ENCODE measurements at regions not wholly inside any gene's neighbourhood (a gene's known extent, or its start where the extent isn't known, plus 50 kb on each side); places are given as distances from the start of the nearest gene placed in this dataset.

- no peak for DNase-seq
Observed at GRCh38 chr9:78812665-78813064, 515.7 kb downstream of the PSAT1 start.

- DNase-seq: no peak
Observed at GRCh38 chr9:78813602-78814180, 516.8 kb downstream of the PSAT1 start.

- no peak for DNase-seq
Observed at GRCh38 chr9:78821126-78821822, 524.3 kb downstream of the PSAT1 start.

- no peak for DNase-seq
Observed at GRCh38 chr9:78826527-78826926, 529.6 kb downstream of the PSAT1 start.

GRCh38 chr9:78828521-78828920 lies 531.6 kb downstream of the PSAT1 start:
- no peak for DNase-seq

- DNase-seq: no peak
Observed at GRCh38 chr9:78830301-78830700, 533.4 kb downstream of the PSAT1 start.

- no peak for DNase-seq
Observed at GRCh38 chr9:78831726-78832125, 534.8 kb downstream of the PSAT1 start.

GRCh38 chr9:78835928-78836450 lies 539.1 kb downstream of the PSAT1 start:
- DNase-seq: no peak

GRCh38 chr9:78839252-78839651 lies 542.3 kb downstream of the PSAT1 start:
- no peak for DNase-seq

- DNase-seq: no peak
Observed at GRCh38 chr9:78848061-78848460, 551.1 kb downstream of the PSAT1 start.

- no peak for DNase-seq
Observed at GRCh38 chr9:78856144-78856543, 559.2 kb downstream of the PSAT1 start.

GRCh38 chr9:78856781-78857180 lies 559.9 kb downstream of the PSAT1 start:
- no peak for DNase-seq

- no peak for DNase-seq
Observed at GRCh38 chr9:78857373-78858225, 560.7 kb downstream of the PSAT1 start.

- DNase-seq: no peak
Observed at GRCh38 chr9:78858266-78858665, 561.3 kb downstream of the PSAT1 start.

GRCh38 chr9:78860801-78861475 lies 564.0 kb downstream of the PSAT1 start:
- DNase-seq: no peak

GRCh38 chr9:78863531-78863930 lies 566.6 kb downstream of the PSAT1 start:
- DNase-seq: no peak

- no peak for DNase-seq
Observed at GRCh38 chr9:78865737-78866136, 568.8 kb downstream of the PSAT1 start.

GRCh38 chr9:78866207-78867132 lies 569.5 kb downstream of the PSAT1 start:
- DNase-seq: no peak

- no peak for DNase-seq
Observed at GRCh38 chr9:78871086-78871451, 574.1 kb downstream of the PSAT1 start.

GRCh38 chr9:78871452-78872331 lies 574.8 kb downstream of the PSAT1 start:
- DNase-seq: no peak

GRCh38 chr9:78874061-78874460 lies 577.1 kb downstream of the PSAT1 start:
- no peak for DNase-seq
